SK-N-SH (cell line): ENCODE measurements at regions not wholly inside any gene's neighbourhood (a gene's known extent, or its start where the extent isn't known, plus 50 kb on each side); places are given as distances from the start of the nearest gene placed in this dataset.

ENCODE experiments used
- TCF12 ChIP-seq: IDR thresholded peaks from 2 replicates; pipeline ENCODE4 v1.4.0; 2012
- TF ChIP-seq, protein P1 (sequence below): fragments of 200-600 bp; sonication (generic); IDR thresholded peaks from 2 replicates; pipeline ENCODE4 v1.6.1; 2017; ENCODE audit warnings: antibody characterized with exemption, mild to moderate bottlenecking, moderate library complexity
- TF ChIP-seq, protein P2 (sequence below): IDR thresholded peaks from 2 replicates; pipeline ENCODE4 v1.6.1; 2012; ENCODE audit warnings: mild to moderate bottlenecking, low read depth, low read length, moderate library complexity

DNA sequence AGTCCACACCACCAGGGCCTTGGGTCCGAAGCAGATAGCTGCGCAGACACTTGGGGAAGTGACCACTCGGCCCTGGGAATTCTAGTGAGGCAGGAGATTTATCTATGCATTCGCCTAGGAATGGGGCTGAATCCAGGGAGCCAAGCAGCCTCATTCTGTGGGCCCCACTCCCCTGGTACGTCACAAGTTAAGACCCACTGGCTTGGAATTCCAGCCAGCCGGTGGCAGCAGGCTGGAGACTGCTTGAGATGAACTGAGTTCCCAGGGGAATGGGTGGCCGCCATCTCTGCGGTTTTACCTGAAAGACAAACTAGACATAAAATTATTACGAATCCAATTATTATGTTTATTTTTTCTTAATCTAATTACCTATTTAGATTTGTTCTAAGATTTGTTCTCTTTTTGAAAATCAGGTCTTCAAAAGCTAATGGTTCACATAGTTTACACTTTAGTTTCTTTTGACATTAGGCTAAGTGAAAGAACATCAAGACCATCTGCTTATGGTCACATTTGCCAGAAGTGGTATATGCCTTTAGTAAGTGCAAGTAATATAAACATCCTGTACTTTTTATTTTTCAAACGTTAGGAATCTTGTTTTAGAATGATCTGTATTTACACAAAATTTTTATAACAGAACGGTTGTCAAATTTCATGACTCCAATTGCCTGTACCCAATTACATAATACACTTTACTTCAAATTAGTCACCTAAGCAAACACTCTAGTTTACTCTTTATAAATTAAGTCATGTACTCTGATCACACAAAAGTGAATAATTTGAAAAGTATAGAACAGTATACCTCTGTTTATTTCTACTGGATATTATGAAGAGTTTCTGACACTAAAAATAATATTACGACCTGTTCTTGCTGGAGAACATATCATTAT lies 74.4 kb downstream of the SLITRK6 start:
- TF ChIP-seq, protein P1, sequence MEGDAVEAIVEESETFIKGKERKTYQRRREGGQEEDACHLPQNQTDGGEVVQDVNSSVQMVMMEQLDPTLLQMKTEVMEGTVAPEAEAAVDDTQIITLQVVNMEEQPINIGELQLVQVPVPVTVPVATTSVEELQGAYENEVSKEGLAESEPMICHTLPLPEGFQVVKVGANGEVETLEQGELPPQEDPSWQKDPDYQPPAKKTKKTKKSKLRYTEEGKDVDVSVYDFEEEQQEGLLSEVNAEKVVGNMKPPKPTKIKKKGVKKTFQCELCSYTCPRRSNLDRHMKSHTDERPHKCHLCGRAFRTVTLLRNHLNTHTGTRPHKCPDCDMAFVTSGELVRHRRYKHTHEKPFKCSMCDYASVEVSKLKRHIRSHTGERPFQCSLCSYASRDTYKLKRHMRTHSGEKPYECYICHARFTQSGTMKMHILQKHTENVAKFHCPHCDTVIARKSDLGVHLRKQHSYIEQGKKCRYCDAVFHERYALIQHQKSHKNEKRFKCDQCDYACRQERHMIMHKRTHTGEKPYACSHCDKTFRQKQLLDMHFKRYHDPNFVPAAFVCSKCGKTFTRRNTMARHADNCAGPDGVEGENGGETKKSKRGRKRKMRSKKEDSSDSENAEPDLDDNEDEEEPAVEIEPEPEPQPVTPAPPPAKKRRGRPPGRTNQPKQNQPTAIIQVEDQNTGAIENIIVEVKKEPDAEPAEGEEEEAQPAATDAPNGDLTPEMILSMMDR = no peak
- TF ChIP-seq, protein P2, sequence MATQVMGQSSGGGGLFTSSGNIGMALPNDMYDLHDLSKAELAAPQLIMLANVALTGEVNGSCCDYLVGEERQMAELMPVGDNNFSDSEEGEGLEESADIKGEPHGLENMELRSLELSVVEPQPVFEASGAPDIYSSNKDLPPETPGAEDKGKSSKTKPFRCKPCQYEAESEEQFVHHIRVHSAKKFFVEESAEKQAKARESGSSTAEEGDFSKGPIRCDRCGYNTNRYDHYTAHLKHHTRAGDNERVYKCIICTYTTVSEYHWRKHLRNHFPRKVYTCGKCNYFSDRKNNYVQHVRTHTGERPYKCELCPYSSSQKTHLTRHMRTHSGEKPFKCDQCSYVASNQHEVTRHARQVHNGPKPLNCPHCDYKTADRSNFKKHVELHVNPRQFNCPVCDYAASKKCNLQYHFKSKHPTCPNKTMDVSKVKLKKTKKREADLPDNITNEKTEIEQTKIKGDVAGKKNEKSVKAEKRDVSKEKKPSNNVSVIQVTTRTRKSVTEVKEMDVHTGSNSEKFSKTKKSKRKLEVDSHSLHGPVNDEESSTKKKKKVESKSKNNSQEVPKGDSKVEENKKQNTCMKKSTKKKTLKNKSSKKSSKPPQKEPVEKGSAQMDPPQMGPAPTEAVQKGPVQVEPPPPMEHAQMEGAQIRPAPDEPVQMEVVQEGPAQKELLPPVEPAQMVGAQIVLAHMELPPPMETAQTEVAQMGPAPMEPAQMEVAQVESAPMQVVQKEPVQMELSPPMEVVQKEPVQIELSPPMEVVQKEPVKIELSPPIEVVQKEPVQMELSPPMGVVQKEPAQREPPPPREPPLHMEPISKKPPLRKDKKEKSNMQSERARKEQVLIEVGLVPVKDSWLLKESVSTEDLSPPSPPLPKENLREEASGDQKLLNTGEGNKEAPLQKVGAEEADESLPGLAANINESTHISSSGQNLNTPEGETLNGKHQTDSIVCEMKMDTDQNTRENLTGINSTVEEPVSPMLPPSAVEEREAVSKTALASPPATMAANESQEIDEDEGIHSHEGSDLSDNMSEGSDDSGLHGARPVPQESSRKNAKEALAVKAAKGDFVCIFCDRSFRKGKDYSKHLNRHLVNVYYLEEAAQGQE = no peak
- TF ChIP-seq TCF12 = no peak
